Activated B cell treated with CpG ODN at 0.5 μM for 24 hours (primary cell): ENCODE measurements at regions not wholly inside any gene's neighbourhood (a gene's known extent, or its start where the extent isn't known, plus 50 kb on each side); places are given as distances from the start of the nearest gene placed in this dataset.

Source experiments
- ATAC-seq: fragments of 200-7000 bp; cut with Tn5 transposase; one replicate; pipeline ENCODE4 v1.10.0; 2021; ENCODE audit warnings: low read depth, mild to moderate bottlenecking, moderate library complexity
- CTCF ChIA-PET: fragments of 350-600 bp; sonication (Branson Sonifier 250); formaldehyde crosslinking; loops from one replicate; lab custom pipeline; 2021; ENCODE audit warnings: antibody characterized with exemption; lab: Charles Lee
- POLR2A ChIA-PET: fragments of 350-600 bp; sonication (Branson Sonifier 250); formaldehyde crosslinking; loops from one replicate; lab custom pipeline; 2021; ENCODE audit warnings: antibody characterized with exemption; lab: Charles Lee
- DNase-seq: peaks from one replicate; pipeline ENCODE4 v3.0.0; 2022
- H3K27ac Mint-ChIP-seq: one replicate; pipeline ENCODE4 v1.8.0; 2020; ENCODE audit warnings: mixed read lengths
- H3K27me3 Mint-ChIP-seq: one replicate; pipeline ENCODE4 v1.8.0; 2021; ENCODE audit warnings: mixed read lengths
- H3K36me3 Mint-ChIP-seq: one replicate; pipeline ENCODE4 v1.8.0; 2021; ENCODE audit warnings: low read depth, mixed read lengths
- H3K4me1 Mint-ChIP-seq: one replicate; pipeline ENCODE4 v1.8.0; 2021; ENCODE audit warnings: mixed read lengths
- H3K4me3 Mint-ChIP-seq: one replicate; pipeline ENCODE4 v1.8.0; 2020; ENCODE audit warnings: mild to moderate bottlenecking, mixed read lengths
- H3K9me3 Mint-ChIP-seq: one replicate; pipeline ENCODE4 v1.8.0; 2020; ENCODE audit warnings: mixed read lengths
- CTCF ChIP-seq: fragments of 200-600 bp; IDR thresholded peaks from one replicate; pipeline ENCODE4 v1.8.0; 2022; ENCODE audit warnings: antibody characterized with exemption, mild to moderate bottlenecking
- intact Hi-C: fragments of 100-400 bp; cut with micrococcal nuclease; formaldehyde crosslinking; loops from one replicate; pipeline ENCODE4 v1.15.1; 2024

- H3K27me3 Mint-ChIP-seq: no peaks in the 10 kb centered on the region
- CTCF ChIA-PET: no interaction called here
- H3K27ac Mint-ChIP-seq: no peak overlapping the region
Measured at GRCh38 chr22:49253656-49254055, 574.0 kb downstream of the BRD1 start.

DNA sequence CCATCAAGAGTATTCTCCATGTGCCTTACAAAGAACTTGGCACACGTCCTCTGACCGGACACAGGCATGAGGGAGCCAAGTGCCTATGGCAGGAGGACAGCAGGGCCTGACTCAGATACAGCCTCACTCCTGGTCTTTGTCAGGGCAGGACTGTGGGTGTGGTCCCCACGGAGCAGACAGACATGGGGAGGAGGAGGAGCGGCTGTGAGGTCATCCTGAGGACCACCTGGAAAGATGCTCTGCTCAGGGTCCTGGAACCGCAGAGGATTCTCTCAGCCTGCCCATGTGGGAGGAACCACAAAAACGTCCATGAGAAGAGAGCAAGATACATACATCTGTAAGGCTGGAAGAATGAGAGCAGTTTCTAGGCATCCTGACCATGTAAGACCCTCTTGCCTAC lies 576.3 kb downstream of the BRD1 start:
- Mint-ChIP-seq H3K4me3 (no peak overlapping the region), H3K4me1 (no peaks in the 10 kb centered on the region), H3K9me3 (no peaks in the 10 kb centered on the region), H3K36me3 (no peaks in the 10 kb centered on the region), H3K27ac (no peak overlapping the region), H3K27me3 (no peaks in the 10 kb centered on the region)
- intact Hi-C loops: no loop called here
- TF ChIP-seq CTCF: no peak
- POLR2A ChIA-PET: no interaction called here
- no peak for DNase-seq
- no peak for ATAC-seq
- CTCF ChIA-PET: no interaction called here

More at GRCh38 chr22:49253656-49254055, 574.0 kb downstream of the BRD1 start:
- H3K4me3 Mint-ChIP-seq: no peak overlapping the region
- POLR2A ChIA-PET: no interaction called here
- no peaks in the 10 kb centered on the region for H3K9me3 Mint-ChIP-seq
- ATAC-seq: no peak
- no peaks in the 10 kb centered on the region for H3K4me1 Mint-ChIP-seq
- no peak for TF ChIP-seq CTCF
- no peaks in the 10 kb centered on the region for H3K36me3 Mint-ChIP-seq
- intact Hi-C loops: no loop called here
- DNase-seq: no peak

DNA sequence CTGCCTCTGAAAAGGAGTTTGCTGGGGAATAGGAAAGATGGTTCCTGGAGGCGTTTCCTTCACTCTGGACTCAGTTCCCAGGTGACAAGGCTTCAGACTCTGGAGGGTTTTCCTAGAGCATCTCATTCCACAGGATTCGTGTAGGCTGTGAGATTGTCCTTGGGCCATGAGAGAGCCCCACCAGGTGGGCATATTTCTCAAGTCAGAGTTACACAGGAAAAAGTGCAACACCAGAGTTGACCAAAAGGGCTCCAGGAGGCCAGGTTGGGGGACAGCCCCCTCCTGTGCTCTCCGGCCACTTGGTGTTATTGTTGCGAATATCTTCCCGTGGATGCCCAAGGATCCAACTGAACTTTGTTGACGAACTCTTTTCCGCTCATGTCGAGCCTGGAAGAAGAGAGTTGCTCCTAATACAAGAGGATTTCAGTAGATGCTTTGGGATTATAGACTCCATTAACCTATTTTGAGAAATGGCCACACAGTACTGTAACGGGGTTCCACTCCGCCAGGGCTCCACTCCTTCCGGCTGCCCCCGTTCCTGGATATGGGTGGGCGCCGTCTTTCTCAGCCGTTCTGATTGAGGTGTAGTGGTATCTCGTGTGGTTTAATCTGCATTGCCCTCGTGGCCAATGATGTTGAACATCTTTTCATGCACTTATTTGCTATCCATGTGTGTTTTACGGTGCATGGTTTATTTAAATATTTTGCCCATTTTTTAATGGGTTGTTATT lies 580.3 kb downstream of the BRD1 start:
- CTCF ChIA-PET: no interaction called here

DNA sequence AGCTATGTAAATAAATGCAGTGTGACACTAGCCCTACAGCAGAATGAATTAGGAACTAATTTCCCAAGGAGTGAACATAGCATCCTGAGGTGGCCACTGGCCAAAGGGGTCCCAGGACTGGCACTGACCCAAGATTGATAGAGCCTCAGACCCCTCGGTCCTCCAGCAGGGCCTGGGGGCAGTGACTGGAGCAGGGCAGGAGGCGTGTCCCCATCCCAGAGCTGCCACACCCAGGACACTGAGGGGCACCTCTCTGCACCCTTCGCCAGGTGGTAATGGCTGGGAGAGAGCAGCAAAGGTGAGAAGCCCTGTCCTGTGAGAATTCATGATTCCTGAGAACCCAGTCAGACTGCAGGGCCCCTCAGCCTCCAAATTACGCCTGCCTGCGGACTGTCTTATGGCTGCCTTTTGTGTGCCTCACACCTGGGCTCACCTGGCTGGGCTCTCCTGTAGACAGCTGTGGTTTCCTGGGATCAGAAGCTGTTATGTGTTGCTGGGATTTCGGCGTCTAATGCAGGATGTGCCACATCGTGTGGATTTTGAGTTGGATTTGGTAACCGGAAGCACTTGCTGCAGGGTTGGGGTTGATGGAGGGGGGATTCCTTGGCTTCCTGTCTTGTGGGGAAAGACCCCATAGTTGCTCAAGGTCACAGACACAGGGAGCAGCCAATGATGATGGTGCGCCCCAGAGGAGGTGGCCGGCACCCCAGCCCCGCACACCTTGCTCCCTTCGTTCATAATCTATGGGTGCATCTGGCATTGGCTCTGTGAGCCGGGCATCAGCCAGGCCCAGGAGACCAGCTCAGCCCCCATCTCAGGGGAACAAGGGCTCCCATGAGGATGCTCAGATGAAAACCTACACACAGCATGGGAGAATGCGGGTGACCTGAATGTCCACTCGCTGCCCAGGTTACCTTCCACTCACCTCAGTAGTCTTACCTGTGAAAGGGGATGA lies 582.9 kb downstream of the BRD1 start:
- Mint-ChIP-seq H3K27ac (no peak overlapping the region), H3K4me3 (no peak overlapping the region), H3K27me3 (no peaks in the 10 kb centered on the region), H3K4me1 (no peaks in the 10 kb centered on the region), H3K9me3 (no peaks in the 10 kb centered on the region), H3K36me3 (no peaks in the 10 kb centered on the region)
- ATAC-seq (no peak), DNase-seq (no peak)
- POLR2A ChIA-PET: no interaction called here
- TF ChIP-seq CTCF: no peak
- CTCF ChIA-PET: no interaction called here
- intact Hi-C loops: no loop called here

More for the DNA sequence above, 580.3 kb downstream of the BRD1 start:
- POLR2A ChIA-PET: no interaction called here
- H3K27me3 Mint-ChIP-seq: no peaks in the 10 kb centered on the region
- H3K4me1 Mint-ChIP-seq: no peaks in the 10 kb centered on the region
- no peak overlapping the region for H3K27ac Mint-ChIP-seq
- intact Hi-C loops: no loop called here
- ATAC-seq (no peak), DNase-seq (no peak)
- TF ChIP-seq CTCF: no peak
- H3K9me3 Mint-ChIP-seq: no peaks in the 10 kb centered on the region
- no peaks in the 10 kb centered on the region for H3K36me3 Mint-ChIP-seq
- no peak overlapping the region for H3K4me3 Mint-ChIP-seq

GRCh38 chr22:49243965-49244364 lies 583.7 kb downstream of the BRD1 start:
- intact Hi-C loops: no loop called here
- no peak for TF ChIP-seq CTCF
- ATAC-seq (no peak), DNase-seq (no peak)
- Mint-ChIP-seq H3K4me3 (no peak overlapping the region), H3K27me3 (no peaks in the 10 kb centered on the region), H3K9me3 (no peaks in the 10 kb centered on the region), H3K4me1 (no peaks in the 10 kb centered on the region), H3K36me3 (no peaks in the 10 kb centered on the region), H3K27ac (no peak overlapping the region)
- ChIA-PET CTCF (no interaction called here), POLR2A (no interaction called here)
